PFSK-1 (cell line): ENCODE measurements at regions not wholly inside any gene's neighbourhood (a gene's known extent, or its start where the extent isn't known, plus 50 kb on each side); places are given as distances from the start of the nearest gene placed in this dataset.

Experiments
- FOXP2 ChIP-seq: optimal IDR thresholded peaks from 2 replicates; pipeline ENCODE3; 2011; ENCODE audit warnings: borderline replicate concordance, control low read depth, inconsistent platforms; ENCODE audit not compliant: insufficient read depth; ENCODE audit errors: extremely low read length, extremely low read depth
- POLR2AphosphoS5 ChIP-seq: IDR thresholded peaks from 2 replicates; pipeline ENCODE4 v1.6.1; 2012; ENCODE audit warnings: low read depth, mild to moderate bottlenecking, control low read depth, low read length, moderate library complexity
- SIN3A ChIP-seq: IDR thresholded peaks from 2 replicates; pipeline ENCODE4 v1.6.1; 2012; ENCODE audit warnings: mild to moderate bottlenecking, low read length, moderate library complexity, borderline replicate concordance; ENCODE audit not compliant: insufficient read depth
- TAF1 ChIP-seq: IDR thresholded peaks from 2 replicates; pipeline ENCODE4 v1.6.1; 2012; ENCODE audit warnings: low read length, control low read depth, borderline replicate concordance; ENCODE audit not compliant: insufficient read depth
- TF ChIP-seq, protein P1 (sequence below), 2 experiments: IDR thresholded peaks; 2 replicates each; pipeline versions ENCODE4 v1.6.1 to v1.8.0; 2011 to 2012; ENCODE audit warnings: low read depth in 2 of 2, low read length in 2 of 2, control low read depth in 1 of 2, inconsistent platforms in 1 of 2, mild to moderate bottlenecking in 1 of 2, moderate library complexity in 1 of 2; ENCODE audit not compliant: insufficient read depth in 1 of 2

DNA sequence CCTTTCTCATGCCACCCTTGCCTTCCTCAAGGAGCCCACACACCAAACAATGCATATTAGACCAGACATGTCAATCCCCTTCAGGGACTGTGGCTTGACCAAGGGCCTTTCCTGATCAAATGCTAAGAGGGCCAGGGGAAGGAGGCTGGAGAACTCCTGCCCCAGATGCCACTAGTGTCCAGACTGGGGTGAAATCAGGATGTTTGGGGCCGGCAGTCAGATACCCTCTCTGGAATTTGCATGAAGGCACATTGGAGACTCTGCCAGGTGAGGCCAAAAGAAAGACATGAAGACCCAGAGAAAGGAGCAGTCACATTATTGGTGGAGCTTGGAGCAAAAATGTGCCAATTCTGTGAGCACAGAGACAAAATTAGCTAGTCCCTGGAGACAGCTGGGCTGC lies 154.1 kb downstream of the TLE3 start:
- no peak for TF ChIP-seq POLR2AphosphoS5
- no peak for TF ChIP-seq TAF1
- TF ChIP-seq, protein P1, sequence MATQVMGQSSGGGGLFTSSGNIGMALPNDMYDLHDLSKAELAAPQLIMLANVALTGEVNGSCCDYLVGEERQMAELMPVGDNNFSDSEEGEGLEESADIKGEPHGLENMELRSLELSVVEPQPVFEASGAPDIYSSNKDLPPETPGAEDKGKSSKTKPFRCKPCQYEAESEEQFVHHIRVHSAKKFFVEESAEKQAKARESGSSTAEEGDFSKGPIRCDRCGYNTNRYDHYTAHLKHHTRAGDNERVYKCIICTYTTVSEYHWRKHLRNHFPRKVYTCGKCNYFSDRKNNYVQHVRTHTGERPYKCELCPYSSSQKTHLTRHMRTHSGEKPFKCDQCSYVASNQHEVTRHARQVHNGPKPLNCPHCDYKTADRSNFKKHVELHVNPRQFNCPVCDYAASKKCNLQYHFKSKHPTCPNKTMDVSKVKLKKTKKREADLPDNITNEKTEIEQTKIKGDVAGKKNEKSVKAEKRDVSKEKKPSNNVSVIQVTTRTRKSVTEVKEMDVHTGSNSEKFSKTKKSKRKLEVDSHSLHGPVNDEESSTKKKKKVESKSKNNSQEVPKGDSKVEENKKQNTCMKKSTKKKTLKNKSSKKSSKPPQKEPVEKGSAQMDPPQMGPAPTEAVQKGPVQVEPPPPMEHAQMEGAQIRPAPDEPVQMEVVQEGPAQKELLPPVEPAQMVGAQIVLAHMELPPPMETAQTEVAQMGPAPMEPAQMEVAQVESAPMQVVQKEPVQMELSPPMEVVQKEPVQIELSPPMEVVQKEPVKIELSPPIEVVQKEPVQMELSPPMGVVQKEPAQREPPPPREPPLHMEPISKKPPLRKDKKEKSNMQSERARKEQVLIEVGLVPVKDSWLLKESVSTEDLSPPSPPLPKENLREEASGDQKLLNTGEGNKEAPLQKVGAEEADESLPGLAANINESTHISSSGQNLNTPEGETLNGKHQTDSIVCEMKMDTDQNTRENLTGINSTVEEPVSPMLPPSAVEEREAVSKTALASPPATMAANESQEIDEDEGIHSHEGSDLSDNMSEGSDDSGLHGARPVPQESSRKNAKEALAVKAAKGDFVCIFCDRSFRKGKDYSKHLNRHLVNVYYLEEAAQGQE (IDR thresholded peaks at IDR 0.05; ENCODE audit: insufficient read depth in 1 of 2, low read depth in 2 of 2, low read length in 2 of 2) = no peak
- no peak for TF ChIP-seq SIN3A
- TF ChIP-seq FOXP2 = no peak
